GM12878 (cell line): ENCODE measurements at regions not wholly inside any gene's neighbourhood (a gene's known extent, or its start where the extent isn't known, plus 50 kb on each side); places are given as distances from the start of the nearest gene placed in this dataset.

Source experiments
- ATAC-seq: fragments of 200-7000 bp; cut with Tn5 transposase; 3 replicates; pipeline ENCODE4 v1.9.1; 2020; ENCODE audit warnings: mild to moderate bottlenecking, moderate library complexity
- BruUV-seq: library from RNA; stranded (reverse); fragments of 400-500 nt; replicated peaks from 2 replicates; lab custom pipeline; 2021; lab: Mats Ljungman, UMichigan
- CTCF ChIA-PET: fragments of 300-600 bp; sonication (Branson Sonifier 250); formaldehyde crosslinking; extraction: SDS; loops from one replicate; lab custom pipeline; 2021; ENCODE audit warnings: inconsistent platforms; lab: Yijun Ruan, JAX
- POLR2A ChIA-PET: fragments of 350-600 bp; formaldehyde crosslinking; extraction: SDS; loops from one replicate; lab custom pipeline; 2021; ENCODE audit warnings: inconsistent platforms; lab: Charles Lee
- RAD21 ChIA-PET: fragments of 300-600 bp; sonication (Branson Sonifier 250); formaldehyde crosslinking; loops from one replicate; lab custom pipeline; 2023; ENCODE audit warnings: antibody characterized with exemption; ENCODE audit not compliant: unreplicated experiment; lab: Charles Lee
- SMC1A ChIA-PET: fragments of 300-600 bp; sonication (Branson Sonifier 250); formaldehyde crosslinking; loops from one replicate; lab custom pipeline; 2023; ENCODE audit not compliant: unreplicated experiment, uncharacterized antibody; lab: Charles Lee
- DNase-seq: peaks from one replicate; pipeline ENCODE4 v3.0.0-alpha.2; 2011; ENCODE audit warnings: low read depth, low spot score
- FAIRE-seq: peaks from 3 replicates; lab custom pipeline; 2011; peaks lifted over from hg19 to GRCh38; lab: Jason Lieb, UNC
- H2AFZ ChIP-seq: 2 replicates; pipeline ENCODE4 v1.6.0; 2011; ENCODE audit warnings: low read depth, low read length, control low read depth; ENCODE audit not compliant: control insufficient read depth
- H3K27ac ChIP-seq: 2 replicates; pipeline ENCODE4 v1.5.1; 2011; ENCODE audit warnings: control low read depth; ENCODE audit not compliant: control insufficient read depth, insufficient read depth
- H3K27me3 ChIP-seq, 2 experiments: replicated peaks in 1 of 2; 2 replicates each; pipeline versions ENCODE4 v1.6.0 to v1.6.1; 2011; ENCODE audit warnings: low read length in 1 of 2; ENCODE audit not compliant: control insufficient read depth in 2 of 2, insufficient read depth in 2 of 2
- H3K36me3 ChIP-seq, 2 experiments: 2 replicates each; pipeline ENCODE4 v1.5.1; 2011; ENCODE audit warnings: low read length in 1 of 2; ENCODE audit not compliant: control insufficient read depth in 2 of 2, insufficient read depth in 2 of 2
- H3K4me1 ChIP-seq: 2 replicates; pipeline ENCODE4 v1.6.1; 2011; ENCODE audit warnings: mild to moderate bottlenecking, low read length, moderate library complexity, mixed read lengths; ENCODE audit not compliant: control insufficient read depth, insufficient read depth
- H3K4me2 ChIP-seq: 2 replicates; pipeline ENCODE4 v1.6.0; 2011; ENCODE audit warnings: control low read depth; ENCODE audit not compliant: control insufficient read depth, insufficient read depth
- H3K4me3 ChIP-seq: fragments of 200-600 bp; sonication (generic); 2 replicates; pipeline ENCODE4 v1.5.1; 2016
- H3K79me2 ChIP-seq: 2 replicates; pipeline ENCODE4 v1.6.0; 2011; ENCODE audit warnings: low read length; ENCODE audit not compliant: control insufficient read depth, insufficient read depth
- H3K9ac ChIP-seq: 2 replicates; pipeline ENCODE4 v1.8.0; 2011; ENCODE audit warnings: low read length, control low read depth, mixed read lengths; ENCODE audit not compliant: control insufficient read depth, insufficient read depth
- H3K9me3 ChIP-seq: replicated peaks from 3 replicates; pipeline ENCODE4 v1.5.1; 2011; ENCODE audit warnings: mild to moderate bottlenecking, low read length; ENCODE audit not compliant: control insufficient read depth, insufficient read depth
- H4K20me1 ChIP-seq: 2 replicates; pipeline ENCODE4 v1.6.0; 2011; ENCODE audit not compliant: control insufficient read depth, insufficient read depth
- ASH2L ChIP-seq: fragments of 300-600, 200-600 bp; sonication (generic); IDR thresholded peaks from 2 replicates; pipeline ENCODE4 v1.6.1; 2017; ENCODE audit warnings: low read depth, mild to moderate bottlenecking, borderline replicate concordance
- CBFB ChIP-seq: IDR thresholded peaks from 2 replicates; pipeline ENCODE4 v1.6.1; 2016; ENCODE audit warnings: antibody characterized with exemption, low read depth
- CBX5 ChIP-seq: sonication (generic); IDR thresholded peaks from 2 replicates; pipeline ENCODE4 v1.6.1; 2016; ENCODE audit warnings: low read depth, moderate library complexity, mild to moderate bottlenecking, inconsistent platforms
- CHD2 ChIP-seq: IDR thresholded peaks from 2 replicates; pipeline ENCODE4 v1.6.1; 2011; ENCODE audit warnings: low read depth, low read length, improper control_type of control experiment, borderline replicate concordance
- ESRRA ChIP-seq: IDR thresholded peaks from 2 replicates; pipeline ENCODE4 v1.6.1; 2012; ENCODE audit warnings: mild to moderate bottlenecking, low read length, improper control_type of control experiment
- EZH2 ChIP-seq: IDR thresholded peaks from 2 replicates; pipeline ENCODE4 v1.6.1; 2012; ENCODE audit warnings: low read depth, mild to moderate bottlenecking, control low read depth, inconsistent platforms, low read length, borderline replicate concordance; ENCODE audit not compliant: control insufficient read depth
- GATAD2B ChIP-seq: fragments of 450-650 bp; conservative IDR thresholded peaks from 2 replicates; pipeline ENCODE4 v1.6.1; 2017; ENCODE audit warnings: low read depth, mild to moderate bottlenecking, moderate library complexity
- NKRF ChIP-seq: fragments of 450-650 bp; conservative IDR thresholded peaks from 2 replicates; pipeline ENCODE4 v1.6.1; 2017; ENCODE audit warnings: mild to moderate bottlenecking, moderate library complexity
- SMC3 ChIP-seq: IDR thresholded peaks from 2 replicates; pipeline ENCODE4 v1.6.1; 2011; ENCODE audit warnings: low read length, improper control_type of control experiment, borderline replicate concordance
- TARDBP ChIP-seq: IDR thresholded peaks from 2 replicates; pipeline ENCODE4 v1.6.1; 2016; ENCODE audit warnings: borderline replicate concordance
- ZBTB4 ChIP-seq: fragments of 450-650 bp; formaldehyde crosslinking; IDR thresholded peaks from 2 replicates; pipeline ENCODE4 v1.4.0; 2022; ENCODE audit warnings: mild to moderate bottlenecking, moderate library complexity
- ZNF384 ChIP-seq: IDR thresholded peaks from 2 replicates; pipeline ENCODE4 v1.6.1; 2012; ENCODE audit warnings: low read depth, mild to moderate bottlenecking, low read length, improper control_type of control experiment, borderline replicate concordance
- WGBS: methylation state at CpG from one replicate; pipeline ENCODE4 v1.1.6; 2016; ENCODE audit warnings: low lambda C conversion rate; ENCODE audit not compliant: insufficient replicate concordance, insufficient coverage; ENCODE audit errors: missing lambda C conversion rate; 5-methylcytosine and 5-hydroxymethylcytosine counted together
- in situ Hi-C: fragments of 300-500 bp; cut with MboI; formaldehyde crosslinking; loops from 9 replicates; pipeline ENCODE4 v1.14.3; 2018; ENCODE audit warnings: mixed read lengths
- intact Hi-C: fragments of 100-400 bp; cut with micrococcal nuclease; formaldehyde crosslinking; loops from one replicate; pipeline ENCODE4 v1.14.2; 2022; ENCODE audit not compliant: unreplicated experiment

DNA sequence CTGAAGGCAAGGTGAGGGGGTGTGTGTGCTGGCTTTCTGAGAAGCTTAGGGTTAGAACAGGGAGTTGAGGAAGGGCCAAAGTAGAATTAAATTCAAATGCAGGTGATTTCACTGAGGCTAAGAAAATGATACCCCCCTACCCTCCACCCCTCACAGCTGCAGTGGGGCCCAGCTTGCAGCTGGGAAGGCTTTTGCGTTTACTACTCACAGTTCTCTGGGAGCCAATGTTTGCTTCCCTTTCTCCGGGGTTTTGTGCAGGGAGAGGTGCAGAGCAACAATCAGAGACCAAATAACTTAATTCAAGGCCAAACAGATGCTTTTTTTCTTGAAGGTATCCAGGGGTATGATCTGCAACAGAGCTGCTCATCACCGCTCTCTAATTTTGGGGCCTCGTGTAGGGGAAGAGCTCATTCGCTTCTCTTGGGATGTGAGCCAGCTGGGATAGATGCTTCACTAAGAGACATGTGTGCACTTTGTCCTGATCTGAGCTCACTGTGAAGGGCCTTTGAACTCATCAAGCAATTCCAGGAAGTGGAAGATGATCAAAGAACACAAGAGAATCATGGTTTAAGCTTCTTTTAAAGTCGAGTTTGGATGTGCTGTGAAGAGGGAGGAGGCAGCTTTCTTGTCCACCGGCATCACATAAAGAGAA lies 122.7 kb upstream of the C1GALT1C1 start (continued):
- TF ChIP-seq NKRF (no peak), GATAD2B (no peak), TARDBP (no peak), ESRRA (no peak), EZH2 (no peak)

DNA sequence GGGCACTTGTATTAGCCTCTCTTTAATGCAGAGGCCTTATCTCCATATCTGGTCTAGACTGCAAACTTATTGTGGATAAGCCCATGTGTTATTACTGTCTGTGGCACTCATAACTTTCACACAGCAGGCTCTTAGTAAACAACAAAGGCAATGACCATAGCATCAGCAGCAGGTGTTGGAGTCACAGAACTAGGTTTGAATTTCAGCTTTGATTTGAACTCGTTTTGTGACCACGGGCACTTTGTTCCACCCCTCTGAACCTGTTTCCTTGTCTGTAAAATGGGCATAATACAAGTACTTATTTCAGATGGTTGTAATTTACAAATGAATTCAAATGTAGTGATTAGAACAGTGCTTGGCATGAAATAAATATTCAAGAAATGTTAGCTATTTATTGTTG lies 121.8 kb upstream of the C1GALT1C1 start:
- Histone ChIP-seq H3K79me2 (no peaks in the 10 kb centered on the region), H3K9me3 (no peaks in the 10 kb centered on the region), H3K27me3 (no peaks in the 10 kb centered on the region), H3K4me1 (peaks cover 34% of the 10 kb centered on the region), H3K27ac (no peak overlapping the region), H3K36me3 (no peaks in the 10 kb centered on the region), H3K4me2 (no peak overlapping the region), H3K4me3 (no peak overlapping the region), H2AFZ (no peak overlapping the region; the same call in 1 of the 2 replicates), H4K20me1 (no peaks in the 10 kb centered on the region), H3K9ac (no peak overlapping the region)
- intact Hi-C loops (no loop called here), in situ Hi-C loops (loop anchor here (25.0 kb wide), 1 partner anchor 239 kb away; no protein-coding TSS in a partner anchor)
- DNase-seq (no peak), ATAC-seq (no peak), FAIRE-seq (no peak)
- no TSS peak for BruUV-seq
- SMC1A ChIA-PET = interaction anchor here (0.6 to 6.7 kb wide), 8 partner anchors 9 to 244 kb away, joined by 3 to 66 read pairs (median 4); no protein-coding TSS in a partner anchor
- RAD21 ChIA-PET = interaction anchor here (0.8 to 1.6 kb wide), 3 partner anchors 148 to 252 kb away, joined by 3 to 6 read pairs (median 3); partner anchors contain the start of gene MCTS1
- CTCF ChIA-PET = interaction anchor here (1.1 to 2.8 kb wide), 7 partner anchors 13 to 266 kb away, joined by 3 to 15 read pairs (median 5); no protein-coding TSS in a partner anchor
- POLR2A ChIA-PET = interaction anchor here (0.6 to 2.1 kb wide), 3 partner anchors 23 to 638 kb away, joined by 3 to 6 read pairs (median 5); no protein-coding TSS in a partner anchor
- 3% methylated on average over 2 of the region's 2 CpGs for WGBS
- TF ChIP-seq ZBTB4 (CRISPR knock-in tag) = no peak
- TF ChIP-seq CHD2 = no peak
- TF ChIP-seq CBFB = no peak
- TF ChIP-seq ZNF384 = no peak
- TF ChIP-seq CBX5 = no peak
- no peak for TF ChIP-seq ASH2L
- no peak for TF ChIP-seq SMC3
- TF ChIP-seq, all 136 proteins: peak for 0
